AG09309 (cell line): ENCODE measurements at regions not wholly inside any gene's neighbourhood (a gene's known extent, or its start where the extent isn't known, plus 50 kb on each side); places are given as distances from the start of the nearest gene placed in this dataset.

Experiments used
- DNase-seq: peaks from one replicate; pipeline ENCODE4 v3.0.0-alpha.2; 2010; ENCODE audit warnings: low read depth
- H3K4me3 ChIP-seq: 2 replicates; pipeline ENCODE4 v1.5.1; 2011; ENCODE audit warnings: mild to moderate bottlenecking, low read depth, low read length, moderate library complexity; ENCODE audit not compliant: control insufficient read depth
- CTCF ChIP-seq: IDR thresholded peaks from 2 replicates; pipeline ENCODE4 v1.5.1; 2011; ENCODE audit warnings: mild to moderate bottlenecking, low read depth, low read length, inconsistent platforms; ENCODE audit not compliant: insufficient read depth, control insufficient read depth; ENCODE audit errors: missing control alignments

GRCh38 chr22:23410411-23410810, 169.7 kb downstream of the IGLL1 start:
- no peak for DNase-seq
- no peak overlapping the region for H3K4me3 ChIP-seq
- no peak for TF ChIP-seq CTCF

- no peak for DNase-seq
- no peak overlapping the region for H3K4me3 ChIP-seq
- TF ChIP-seq CTCF, result no peak
Observed at GRCh38 chr22:23409976-23410375, 170.1 kb downstream of the IGLL1 start.

GRCh38 chr22:23408321-23408720, 171.8 kb downstream of the IGLL1 start:
- H3K4me3 ChIP-seq, result no peak overlapping the region
- DNase-seq, result no peak
- TF ChIP-seq CTCF, result no peak

- DNase-seq, result no peak
- TF ChIP-seq CTCF, result no peak
- no peak overlapping the region for H3K4me3 ChIP-seq
Observed at GRCh38 chr22:23405366-23405851, 174.7 kb downstream of the IGLL1 start.

- no peak for TF ChIP-seq CTCF
- H3K4me3 ChIP-seq, result no peak overlapping the region
- no peak for DNase-seq
Observed at GRCh38 chr22:23404689-23405365, 175.3 kb downstream of the IGLL1 start.

- TF ChIP-seq CTCF, result no peak
- no peak for DNase-seq
- H3K4me3 ChIP-seq, result no peak overlapping the region
Observed at GRCh38 chr22:23403720-23404688, 176.1 kb downstream of the IGLL1 start.
